HK-2 (cell line): ENCODE measurements at regions not wholly inside any gene's neighbourhood (a gene's known extent, or its start where the extent isn't known, plus 50 kb on each side); places are given as distances from the start of the nearest gene placed in this dataset.
"Not testable (repeated sequence)": the region's sequence is repeated elsewhere in the genome, so short reads cannot be mapped to it uniquely, and the experiment has no call there.

ENCODE experiments used
- DNase-seq: peaks from one replicate; pipeline ENCODE4 v3.0.0-alpha.2; 2018; ENCODE audit not compliant: unreplicated experiment

GRCh38 chr12:67759829-67760228 is 111.3 kb downstream of the DYRK2 start:
- no peak for DNase-seq

GRCh38 chr12:67760586-67761275 is 112.2 kb downstream of the DYRK2 start:
- DNase-seq: no peak

- no peak for DNase-seq
Measured at GRCh38 chr12:67761566-67761965, 113.0 kb downstream of the DYRK2 start.

DNA sequence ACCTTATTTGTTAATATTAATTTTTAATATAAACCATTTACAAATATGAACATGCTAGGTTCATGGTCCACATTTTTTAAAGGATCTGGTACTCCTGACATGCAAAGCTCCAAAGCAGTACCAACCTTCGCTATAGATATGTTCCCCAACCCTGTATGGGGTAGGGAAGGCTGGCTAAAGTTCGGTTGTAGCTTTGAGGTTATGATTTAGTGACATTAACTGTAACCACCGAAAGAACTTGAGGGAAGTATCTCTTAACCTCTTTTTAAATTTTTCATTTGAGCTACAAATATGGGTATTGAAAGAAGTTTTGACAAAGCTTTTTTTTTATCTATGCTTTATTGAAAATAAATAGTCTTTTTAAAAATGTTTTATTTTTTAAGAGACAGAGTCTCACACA is 115.5 kb downstream of the DYRK2 start:
- no peak for DNase-seq

DNA sequence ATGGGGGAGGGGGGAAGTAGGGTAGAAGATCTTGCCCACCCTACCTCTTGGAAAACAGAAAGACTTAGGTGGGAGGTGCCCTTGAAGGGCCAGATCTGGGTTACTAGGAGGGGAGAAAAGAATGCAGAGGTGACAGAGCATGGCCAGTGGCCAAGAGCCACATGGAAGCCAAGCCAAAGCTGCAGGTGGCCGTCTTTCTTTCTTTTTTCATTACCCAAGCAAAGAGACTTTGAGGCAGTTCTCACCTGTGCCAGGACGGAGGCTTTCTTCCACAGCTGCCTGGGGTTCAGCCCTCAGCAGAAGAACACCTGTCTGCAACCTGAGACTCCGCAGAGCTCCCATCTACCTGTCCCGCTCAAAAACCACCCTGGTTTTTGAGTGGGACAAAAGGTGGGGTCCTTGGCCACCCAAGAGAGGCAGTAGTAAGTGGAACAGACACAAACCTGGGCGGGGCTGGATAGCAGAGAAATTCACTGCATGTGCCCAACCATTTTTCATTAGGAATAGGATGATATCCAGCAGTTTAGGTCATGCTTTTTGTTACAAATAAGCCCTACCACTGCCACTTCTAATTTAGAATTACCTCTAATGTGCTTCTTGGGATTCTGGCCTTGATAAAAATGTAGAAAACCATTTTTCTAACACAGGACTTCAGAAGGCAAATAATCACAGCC is 116.5 kb downstream of the DYRK2 start:
- DNase-seq: no peak

DNA sequence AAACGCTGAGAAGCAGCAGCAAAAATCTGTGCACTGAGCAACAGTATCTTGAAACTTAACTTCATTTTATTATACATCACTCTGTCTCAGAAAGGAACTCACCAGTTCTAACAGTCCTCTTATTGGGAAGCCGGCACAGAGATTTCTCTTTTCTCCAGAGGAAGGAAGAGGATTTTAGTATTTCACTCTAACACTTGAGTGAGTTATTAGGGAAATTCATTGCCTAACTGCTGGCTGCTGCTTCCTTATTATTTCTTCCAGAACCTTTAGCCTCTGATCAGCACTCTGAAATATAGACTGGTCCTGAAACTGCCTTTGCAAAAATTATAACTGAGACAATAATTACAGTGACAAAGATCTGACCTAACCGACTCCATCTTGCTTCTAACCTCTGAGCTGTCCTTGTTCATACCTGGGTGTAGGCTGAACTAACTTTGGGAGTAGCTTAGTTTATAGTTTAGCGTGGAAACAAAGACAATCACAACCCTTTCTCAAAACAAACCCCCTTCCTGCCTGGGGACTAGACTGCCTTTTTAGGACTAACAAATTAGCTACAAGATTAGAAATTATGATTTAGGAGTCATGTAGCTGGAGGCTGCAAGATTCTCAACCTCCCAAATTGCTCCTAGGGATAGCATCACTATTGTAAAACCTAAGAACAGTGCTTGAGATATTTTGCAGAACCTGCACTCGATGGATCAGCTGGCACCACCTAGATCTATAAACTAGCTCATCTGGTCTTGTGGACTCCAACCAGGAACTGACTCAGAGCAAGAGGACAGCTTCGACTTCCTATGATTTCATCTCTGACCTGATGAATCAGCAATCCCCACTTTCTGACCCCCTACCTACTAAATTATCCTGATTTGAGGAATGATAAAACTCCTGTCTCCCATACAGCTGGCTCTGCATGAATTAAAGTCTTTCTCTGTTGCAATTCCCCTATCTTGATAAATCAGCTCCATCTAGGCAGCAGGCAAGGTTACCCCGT is 117.5 kb downstream of the DYRK2 start:
- DNase-seq: no peak

- DNase-seq: no peak
Measured at GRCh38 chr12:67772267-67773169, 124.0 kb downstream of the DYRK2 start.

DNA sequence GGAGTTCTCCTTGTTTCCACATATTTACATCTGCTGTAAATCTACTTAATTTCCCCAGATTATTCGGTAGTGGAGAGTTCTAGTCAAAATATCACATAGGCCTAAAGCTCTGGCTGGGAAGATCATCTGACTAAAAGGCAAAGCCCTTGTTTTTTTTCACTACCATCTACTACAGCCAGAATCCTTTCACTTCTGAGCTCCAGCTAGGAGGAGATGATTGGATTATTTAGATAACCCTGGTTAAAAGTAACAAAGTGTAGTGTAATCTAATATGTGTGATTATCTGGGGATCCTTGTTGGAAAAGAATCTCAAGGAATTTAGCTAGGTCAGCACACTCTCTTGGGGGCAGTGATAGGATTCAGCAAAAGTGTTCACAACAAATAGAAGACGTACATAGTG is 125.4 kb downstream of the DYRK2 start:
- DNase-seq: no peak

- DNase-seq: no peak
Measured at GRCh38 chr12:67774983-67775587, 126.5 kb downstream of the DYRK2 start.

DNA sequence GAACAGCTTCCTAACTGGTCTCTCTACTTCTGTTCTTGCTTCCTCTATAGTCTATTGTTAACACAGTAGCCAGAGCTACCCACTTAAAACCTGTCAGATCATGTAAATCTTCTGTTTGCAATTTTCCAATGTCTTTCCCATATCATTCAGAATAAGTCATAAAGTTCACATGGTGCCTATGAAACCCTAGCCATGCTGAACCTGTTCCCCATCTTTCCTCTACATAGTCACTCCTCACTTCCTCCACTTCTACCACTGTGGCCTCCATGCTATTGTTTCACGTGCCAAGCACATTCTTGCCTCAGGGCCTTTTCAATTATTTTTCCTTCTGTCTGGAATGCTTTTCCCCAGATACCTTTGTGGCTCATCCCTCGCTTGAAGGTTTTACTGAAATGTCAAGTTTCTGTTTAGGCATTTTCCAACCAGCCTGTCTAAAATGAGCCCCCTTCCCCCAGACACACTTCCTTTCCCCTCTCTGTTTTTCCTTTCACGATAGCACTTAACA is 132.1 kb downstream of the DYRK2 start:
- no peak for DNase-seq

DNA sequence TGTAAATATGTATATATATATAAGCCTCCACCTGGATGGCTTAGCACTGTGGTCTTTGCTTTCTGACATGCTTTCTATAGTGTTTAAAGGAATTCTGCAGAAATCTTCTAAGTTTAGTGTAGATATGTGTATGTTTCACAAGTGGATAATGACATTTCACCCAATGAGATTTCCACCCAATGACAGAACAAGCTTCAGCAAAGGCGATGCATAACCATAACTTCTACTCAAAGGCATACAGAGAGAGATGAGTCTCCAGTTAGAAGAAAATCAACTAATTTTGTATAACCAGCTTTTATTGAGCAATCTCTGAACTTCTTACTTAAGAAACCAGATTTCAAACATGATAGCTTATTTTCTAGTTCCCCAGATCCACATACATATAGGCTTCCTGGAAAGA is 134.0 kb downstream of the DYRK2 start:
- DNase-seq: no peak

DNA sequence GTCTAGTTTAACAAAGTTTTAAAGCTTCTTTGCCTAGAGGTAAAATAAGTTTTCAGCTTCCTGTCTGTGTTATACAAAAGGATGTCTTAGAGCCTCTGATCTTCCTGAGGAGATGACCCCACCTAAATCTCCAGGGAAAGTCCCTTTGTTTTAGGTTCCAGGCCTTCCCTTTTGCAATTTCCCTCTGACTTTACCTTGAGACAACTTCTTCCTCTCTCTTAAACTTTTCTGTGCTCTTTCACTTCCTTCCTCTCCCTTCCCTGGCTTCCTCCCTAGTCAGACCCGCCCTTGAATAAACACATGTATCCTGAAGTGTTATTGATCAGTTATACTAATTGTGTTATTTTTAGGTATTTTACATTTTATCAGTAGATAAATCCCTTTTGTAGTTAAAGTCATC is 134.8 kb downstream of the DYRK2 start:
- DNase-seq: no peak

DNA sequence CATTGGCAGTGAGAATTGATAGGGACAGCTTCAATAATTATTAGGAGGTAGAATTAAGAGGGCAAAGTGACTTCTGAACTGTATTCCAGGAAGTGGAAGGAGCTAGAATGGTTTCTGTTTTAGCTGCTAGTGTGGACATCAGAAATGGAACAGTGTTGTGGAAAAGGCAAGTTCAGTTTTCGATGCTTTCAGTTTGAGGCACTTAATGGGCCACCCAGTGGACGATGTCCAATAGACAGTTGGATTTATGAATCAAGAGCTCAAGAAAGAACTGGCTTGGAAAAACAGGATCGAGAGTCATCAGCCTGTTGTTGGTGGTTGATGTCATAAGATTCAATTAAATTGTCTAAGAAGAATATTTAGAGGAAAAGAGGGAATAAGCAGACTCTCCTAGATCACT is 136.3 kb downstream of the DYRK2 start:
- no peak for DNase-seq

- no peak for DNase-seq
Measured at GRCh38 chr12:67786086-67786485, 137.5 kb downstream of the DYRK2 start.

DNA sequence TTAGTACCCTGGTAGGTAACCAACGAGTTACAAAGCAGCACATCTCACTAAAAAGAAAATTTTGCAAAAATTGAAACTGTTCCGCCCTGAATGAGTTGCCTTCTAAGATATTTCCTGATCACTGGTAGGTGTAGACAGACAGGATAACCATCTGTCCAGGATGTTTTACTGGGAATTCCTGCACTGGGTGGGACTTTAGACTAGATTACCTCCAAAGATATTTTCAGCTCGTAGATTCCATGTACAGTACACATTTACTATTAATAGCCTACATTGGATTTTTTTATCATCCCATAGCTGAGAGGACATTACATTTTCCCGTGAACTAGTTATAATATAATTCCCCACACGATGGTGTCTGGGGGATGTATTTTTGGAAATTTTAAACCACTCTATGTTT is 139.6 kb downstream of the DYRK2 start:
- DNase-seq: no peak

DNA sequence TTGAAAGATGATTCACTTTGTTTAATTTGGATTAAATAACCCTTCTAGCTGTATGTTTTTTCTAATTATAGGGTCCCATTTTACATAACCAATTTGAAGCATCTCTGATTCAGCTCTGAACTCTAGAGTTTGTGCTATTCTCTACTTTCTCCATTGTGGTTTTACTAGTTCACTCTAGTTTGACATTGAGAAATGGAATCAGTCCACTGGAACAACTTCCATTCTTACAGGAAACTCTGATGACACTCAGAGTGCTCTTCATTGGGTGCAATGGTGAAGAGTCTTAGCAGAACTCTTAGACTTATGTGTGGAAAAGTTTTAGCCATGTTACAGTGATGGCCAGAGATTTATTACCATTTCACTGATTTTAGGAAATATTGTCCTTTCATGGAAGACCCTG is 140.7 kb downstream of the DYRK2 start:
- no peak for DNase-seq

- DNase-seq: no peak
Measured at GRCh38 chr12:67790660-67791059, 142.1 kb downstream of the DYRK2 start.

- DNase-seq: not testable (repeated sequence)
Measured at GRCh38 chr12:67791362-67791761, 142.8 kb downstream of the DYRK2 start.

DNA sequence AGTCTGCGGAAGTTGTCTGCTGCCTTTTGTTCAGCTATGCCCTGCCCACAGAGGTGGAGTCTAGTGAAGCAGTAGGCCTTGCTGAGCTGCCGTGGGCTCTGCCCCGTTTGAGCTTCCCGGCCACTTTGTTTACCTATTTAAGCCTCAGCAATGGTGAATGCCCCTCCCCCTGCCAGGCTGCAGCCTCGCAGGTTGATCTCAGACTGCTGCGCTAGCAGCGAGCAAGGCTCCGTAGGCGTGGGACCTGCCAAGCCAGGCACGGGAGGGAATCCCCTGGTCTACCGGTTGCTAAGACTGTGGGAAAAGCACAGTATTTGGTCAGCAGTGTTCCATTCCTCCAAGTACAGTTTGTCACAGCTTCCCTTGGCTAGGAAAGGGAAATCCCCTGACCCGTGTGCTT is 143.6 kb downstream of the DYRK2 start:
- no peak for DNase-seq

GRCh38 chr12:67794161-67794560 is 145.6 kb downstream of the DYRK2 start:
- DNase-seq: no peak

DNA sequence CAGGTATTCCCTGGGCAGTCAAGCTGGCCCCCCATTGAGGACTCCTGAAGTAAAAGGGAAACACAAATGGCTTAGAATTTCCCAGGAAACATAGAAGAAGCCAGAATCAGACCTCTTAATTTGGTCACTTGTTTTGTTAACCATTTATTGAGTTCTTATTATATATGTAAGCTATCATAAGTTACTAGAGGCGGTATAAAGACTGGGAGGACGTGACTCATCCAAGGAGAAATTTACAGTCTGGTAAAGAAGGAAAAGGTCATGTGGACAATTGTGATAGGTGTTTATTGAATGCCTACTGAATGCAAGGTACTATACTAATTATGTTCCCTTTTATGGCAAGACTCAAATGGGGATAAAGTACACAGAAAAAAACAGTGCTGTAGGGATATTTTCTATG is 146.7 kb downstream of the DYRK2 start:
- no peak for DNase-seq
